ENCODE measurements at regions not wholly inside any gene's neighbourhood (a gene's known extent, or its start where the extent isn't known, plus 50 kb on each side); places are given as distances from the start of the nearest gene placed in this dataset.

- Histone ChIP-seq H3K36me3 (ENCODE audit: control insufficient read depth, insufficient read depth, low read length) (no peaks in the 10 kb centered on the region), H3K27me3 (ENCODE audit: control insufficient read depth, insufficient read depth, low read length) (no peaks in the 10 kb centered on the region), H3K4me1 (ENCODE audit: control insufficient read depth, insufficient read depth, low read length) (no peaks in the 10 kb centered on the region), H3K9me3 (ENCODE audit: control insufficient read depth, insufficient read depth, low read depth, low read length) (no peaks in the 10 kb centered on the region), H3K4me3 (ENCODE audit: low read depth in 2 of 2, low read length in 2 of 2) (no peak overlapping the region), H3K27ac (ENCODE audit: low read length) (no peak overlapping the region)
- DNase-seq (ENCODE audit: low read depth, low spot score) = no peak
- no peak for ATAC-seq
- BruUV-seq (replicated peaks) = no TSS peak
- TF ChIP-seq TCF7L2 (IDR thresholded peaks at IDR 0.05; ENCODE audit: low read depth, low read length) = no peak
- TF ChIP-seq REST (IDR thresholded peaks at IDR 0.05; ENCODE audit: insufficient read depth in 1 of 2, low read depth in 2 of 2, low read length in 1 of 2) = no peak
- TF ChIP-seq POLR2AphosphoS5 (IDR thresholded peaks at IDR 0.05; ENCODE audit: low read depth, low read length) = no peak
- no peak for TF ChIP-seq CTCF (IDR thresholded peaks at IDR 0.05)
- ChIA-PET CTCF (no interaction called here), POLR2A (no interaction called here)
- intact Hi-C loops (cut with micrococcal nuclease; ENCODE audit: unreplicated experiment) (no loop called here), in situ Hi-C loops (cut with HindIII; ENCODE audit: low pct_unique_long_range_greater_than_20kb, low sequenced_read_pairs) (no loop called here)
Measured at GRCh38 chr18:67854340-67854739, 337.8 kb upstream of the DSEL start.

GRCh38 chr18:67846422-67847098 lies 330.0 kb upstream of the DSEL start:
- Histone ChIP-seq H3K36me3 (ENCODE audit: control insufficient read depth, insufficient read depth, low read length) (no peaks in the 10 kb centered on the region), H3K4me3 (ENCODE audit: low read depth in 2 of 2, low read length in 2 of 2) (no peak overlapping the region), H3K9me3 (ENCODE audit: control insufficient read depth, insufficient read depth, low read depth, low read length) (no peaks in the 10 kb centered on the region), H3K27me3 (ENCODE audit: control insufficient read depth, insufficient read depth, low read length) (no peaks in the 10 kb centered on the region), H3K27ac (ENCODE audit: low read length) (no peak overlapping the region), H3K4me1 (ENCODE audit: control insufficient read depth, insufficient read depth, low read length) (no peaks in the 10 kb centered on the region)
- ChIA-PET CTCF (no interaction called here), POLR2A (no interaction called here)
- DNase-seq (ENCODE audit: low read depth, low spot score) = no peak
- intact Hi-C loops (cut with micrococcal nuclease; ENCODE audit: unreplicated experiment) (no loop called here), in situ Hi-C loops (cut with HindIII; ENCODE audit: low pct_unique_long_range_greater_than_20kb, low sequenced_read_pairs) (no loop called here)
- no peak for ATAC-seq
- BruUV-seq (replicated peaks) = no TSS peak
- no peak for TF ChIP-seq POLR2AphosphoS5 (IDR thresholded peaks at IDR 0.05; ENCODE audit: low read depth, low read length)
- TF ChIP-seq CTCF (IDR thresholded peaks at IDR 0.05) = no peak
- no peak for TF ChIP-seq TCF7L2 (IDR thresholded peaks at IDR 0.05; ENCODE audit: low read depth, low read length)
- TF ChIP-seq SIN3A (IDR thresholded peaks at IDR 0.05; ENCODE audit: borderline replicate concordance, insufficient read depth, low read depth, low read length) = no peak
- no peak for TF ChIP-seq REST (IDR thresholded peaks at IDR 0.05; ENCODE audit: insufficient read depth in 1 of 2, low read depth in 2 of 2, low read length in 1 of 2)
